B cell (primary cell): ENCODE measurements at regions not wholly inside any gene's neighbourhood (a gene's known extent, or its start where the extent isn't known, plus 50 kb on each side); places are given as distances from the start of the nearest gene placed in this dataset.
A peak's percentile ranks its signal among the peaks of the same experiment; 100 is the strongest.
"Not testable (repeated sequence)": the region's sequence is repeated elsewhere in the genome, so short reads cannot be mapped to it uniquely, and the experiment has no call there.

ENCODE experiments used
- CTCF ChIP-seq: fragments of 200-600 bp; IDR thresholded peaks from one replicate; pipeline ENCODE4 v1.8.0; 2022; ENCODE audit warnings: antibody characterized with exemption, mild to moderate bottlenecking
- EZH2 ChIP-seq: IDR thresholded peaks from 2 replicates; pipeline ENCODE4 v1.6.1; 2012; ENCODE audit warnings: borderline replicate concordance, low read depth, mild to moderate bottlenecking, moderate library complexity, low read length; ENCODE audit not compliant: insufficient read depth, poor library complexity, severe bottlenecking

DNA sequence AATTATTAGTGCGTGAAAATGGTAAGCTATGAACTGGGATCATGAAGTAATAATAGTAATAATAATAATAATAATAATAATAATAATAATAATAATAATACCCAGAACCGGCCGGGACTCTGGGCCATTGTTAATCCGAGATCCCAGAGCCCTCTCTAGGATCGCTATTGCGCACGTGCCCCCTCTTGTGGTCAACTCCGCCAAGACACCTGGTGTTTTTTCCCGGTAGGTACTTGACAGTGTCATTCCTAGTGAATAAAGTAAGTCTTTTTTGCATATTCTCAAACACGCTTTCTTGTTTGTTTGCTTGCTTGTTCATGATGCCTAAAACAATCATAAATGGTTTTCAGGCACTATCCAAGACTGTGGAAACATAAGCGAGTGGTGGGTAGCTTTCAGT, 513.7 kb downstream of the RPIA start:
- TF ChIP-seq CTCF: peak; percentile 59
- TF ChIP-seq EZH2: not testable (repeated sequence)
